ENCODE measurements at regions not wholly inside any gene's neighbourhood (a gene's known extent, or its start where the extent isn't known, plus 50 kb on each side); places are given as distances from the start of the nearest gene placed in this dataset.

- in situ Hi-C loops (cut with MboI; ENCODE audit: low sequenced_read_pairs): no loop called here
Measured at GRCh38 chr13:99624936-99625540, 123.8 kb downstream of the TM9SF2 start.

GRCh38 chr13:99620806-99621205 is 119.5 kb downstream of the TM9SF2 start:
- in situ Hi-C loops (cut with MboI; ENCODE audit: low sequenced_read_pairs): no loop called here

DNA sequence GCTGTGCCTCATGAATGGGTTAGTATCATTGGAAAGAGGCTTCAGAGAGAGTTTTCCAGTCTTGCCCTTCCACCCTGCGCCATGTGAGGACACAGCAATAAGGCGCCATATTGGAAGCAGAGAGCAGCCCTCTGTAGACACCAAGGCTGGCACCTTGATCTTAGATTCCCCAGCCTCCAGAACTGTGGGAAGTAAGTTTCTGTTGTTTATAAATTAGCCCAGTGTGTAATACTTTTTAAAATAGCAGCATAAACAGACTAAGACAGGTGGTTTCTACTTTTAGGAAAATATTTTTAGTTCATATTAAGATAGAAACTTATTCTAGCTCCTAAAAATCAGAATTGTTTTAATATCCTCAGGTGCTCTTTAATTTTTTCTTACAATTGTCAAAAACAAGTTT is 117.9 kb downstream of the TM9SF2 start:
- in situ Hi-C loops (cut with MboI; ENCODE audit: low sequenced_read_pairs): no loop called here

DNA sequence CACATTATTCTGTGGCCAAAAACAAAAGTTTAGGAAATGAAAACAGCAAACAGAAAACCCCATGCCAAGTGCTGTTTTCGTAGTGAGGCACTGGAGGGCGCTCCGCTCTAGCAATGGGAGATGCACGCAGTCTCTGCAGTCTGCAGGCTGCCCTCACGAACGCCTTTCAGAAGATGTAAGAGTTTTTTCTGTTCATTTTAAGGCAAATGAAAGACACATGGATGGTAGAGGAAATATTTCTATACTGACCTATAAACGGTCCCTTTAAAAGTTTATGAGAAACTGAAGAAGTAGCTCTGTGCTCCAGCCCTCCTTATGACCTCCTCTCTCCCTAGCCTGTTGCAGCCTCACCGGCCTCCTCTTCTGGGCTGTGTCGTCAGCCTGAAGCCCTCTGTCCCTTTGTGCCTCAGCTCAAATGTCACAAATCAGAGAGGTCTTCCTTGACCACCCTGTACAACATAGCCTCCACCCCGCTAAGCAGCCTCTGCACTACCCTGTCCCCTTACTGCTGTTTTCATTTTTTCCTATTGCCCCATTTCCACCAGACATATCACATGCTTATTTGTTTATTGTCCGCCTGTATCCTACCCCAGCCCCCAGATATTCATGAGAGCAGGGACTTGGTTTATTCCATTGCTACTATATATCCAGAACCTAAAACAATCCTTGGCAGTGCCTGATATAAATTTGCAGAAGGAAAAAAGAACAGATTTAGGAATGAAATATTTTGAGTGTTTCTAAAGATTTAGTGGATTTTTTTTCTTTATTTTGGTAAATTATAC is 116.4 kb downstream of the TM9SF2 start:
- in situ Hi-C loops (cut with MboI; ENCODE audit: low sequenced_read_pairs): no loop called here

DNA sequence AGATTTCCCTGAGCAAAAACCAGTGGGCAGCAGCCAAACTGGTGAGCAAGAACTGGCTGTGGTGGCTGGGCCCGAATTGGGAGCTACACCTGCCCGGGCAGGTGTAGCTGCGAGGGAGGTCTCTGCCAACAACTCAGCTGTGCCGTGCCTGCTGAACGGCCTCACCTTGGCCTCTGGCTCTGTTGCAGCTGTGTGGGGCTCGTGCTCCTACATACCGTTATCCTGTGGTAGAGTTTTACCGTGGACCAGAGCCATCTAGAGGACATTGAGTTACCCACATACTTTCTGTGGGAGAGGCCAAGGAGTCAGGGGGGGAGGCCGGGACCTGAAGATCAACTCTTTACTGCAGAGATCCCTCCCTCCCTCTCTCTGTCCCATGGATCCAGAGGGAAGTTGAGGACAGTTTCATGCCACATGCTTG is 113.2 kb downstream of the TM9SF2 start:
- in situ Hi-C loops (cut with MboI; ENCODE audit: low sequenced_read_pairs): no loop called here
